Activated CD4-positive, alpha-beta T cell treated with anti-CD3 and anti-CD28 coated beads, Interleukin-2, Interleukin-4, amounts not matched to agents 100 ng/mL and 50 ng/mL, durations not matched to agents 16 hours and 8 hours (primary cell): ENCODE measurements at regions not wholly inside any gene's neighbourhood (a gene's known extent, or its start where the extent isn't known, plus 50 kb on each side); places are given as distances from the start of the nearest gene placed in this dataset.
"Not testable (repeated sequence)": the region's sequence is repeated elsewhere in the genome, so short reads cannot be mapped to it uniquely, and the experiment has no call there.

ENCODE experiments used
- DNase-seq: peaks from one replicate; pipeline ENCODE4 v3.0.0-alpha.2; 2020; ENCODE audit warnings: low spot score

- no peak for DNase-seq
These were observed 863.2 kb downstream of the DIAPH3 start for GRCh38 chr13:59300355-59301173.

GRCh38 chr13:59301174-59301567 lies 862.6 kb downstream of the DIAPH3 start:
- no peak for DNase-seq

DNA sequence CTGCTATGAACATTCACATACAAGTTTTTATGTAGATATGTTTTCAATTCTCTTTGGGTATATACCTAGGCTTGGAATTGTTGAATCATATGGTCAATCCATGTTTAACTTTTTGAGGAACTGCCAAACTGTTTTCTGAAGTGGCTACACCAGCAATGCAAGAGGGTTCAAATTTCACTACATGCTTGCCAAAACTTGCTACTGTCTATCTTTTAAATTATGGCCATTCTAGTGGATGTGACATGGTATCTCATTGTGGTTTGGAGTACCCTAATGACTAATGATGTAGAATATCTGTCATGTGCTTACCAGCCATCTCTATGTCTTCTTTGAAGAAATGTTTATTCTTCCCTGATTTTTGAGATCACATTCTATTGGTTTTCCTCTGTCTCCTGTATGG lies 860.3 kb downstream of the DIAPH3 start:
- no peak for DNase-seq

DNA sequence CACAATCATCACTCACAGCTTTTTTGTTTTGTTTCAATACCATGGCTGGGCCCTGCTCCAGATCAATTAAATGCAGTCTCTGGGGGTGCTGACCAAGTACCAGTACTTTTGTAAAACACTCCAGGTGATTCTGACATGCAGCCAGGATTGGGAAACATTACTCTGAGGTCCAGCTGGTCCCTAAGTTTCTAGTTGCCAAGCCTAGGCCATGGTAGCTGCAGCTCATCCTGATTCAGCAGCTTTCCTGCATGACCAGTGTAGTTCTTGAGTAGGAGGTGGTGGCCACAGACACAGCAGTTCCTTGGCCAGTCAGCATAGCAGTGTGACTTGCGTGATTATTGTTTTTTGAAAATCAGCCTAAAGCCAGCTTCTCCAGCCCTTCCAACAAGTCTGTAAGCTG lies 859.1 kb downstream of the DIAPH3 start:
- no peak for DNase-seq

DNA sequence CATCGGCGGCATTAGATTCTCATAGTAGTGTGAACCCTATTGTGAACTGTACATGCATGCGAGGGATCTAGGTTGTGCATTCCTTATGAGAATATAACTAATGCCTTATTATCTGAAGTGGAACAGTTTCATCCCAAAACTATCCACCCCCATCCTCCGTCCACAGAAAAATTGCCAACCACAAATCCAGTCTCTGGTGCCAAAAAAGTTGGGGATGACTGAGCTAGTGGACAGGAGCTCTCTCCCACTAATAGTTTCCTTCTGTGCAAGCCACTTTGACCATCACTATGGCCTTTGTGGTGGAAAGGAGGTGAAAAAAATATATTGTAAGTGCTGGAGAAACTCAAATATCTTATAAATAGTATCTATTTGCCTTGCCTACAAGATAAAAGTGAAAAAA lies 857.8 kb downstream of the DIAPH3 start:
- DNase-seq, result no peak

DNA sequence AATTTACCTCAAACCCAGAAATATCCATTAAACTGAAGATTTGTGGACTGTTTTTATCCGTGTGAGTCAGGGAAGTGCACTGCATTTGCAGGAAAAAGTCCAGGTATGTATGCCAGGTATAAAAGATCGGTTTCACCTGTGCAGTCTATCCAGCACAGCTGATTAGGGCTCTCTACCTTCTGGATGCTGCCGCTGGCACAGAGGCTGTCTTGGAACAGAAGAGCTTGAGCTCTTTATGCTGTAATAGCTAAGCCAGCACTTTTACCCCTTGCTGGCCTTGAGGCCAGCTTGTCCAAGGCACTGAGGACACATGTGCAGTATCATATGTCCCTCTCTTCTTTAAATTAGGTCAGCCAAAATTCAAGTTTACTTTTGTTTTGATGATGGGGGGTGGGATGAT lies 851.0 kb downstream of the DIAPH3 start:
- no peak for DNase-seq

DNA sequence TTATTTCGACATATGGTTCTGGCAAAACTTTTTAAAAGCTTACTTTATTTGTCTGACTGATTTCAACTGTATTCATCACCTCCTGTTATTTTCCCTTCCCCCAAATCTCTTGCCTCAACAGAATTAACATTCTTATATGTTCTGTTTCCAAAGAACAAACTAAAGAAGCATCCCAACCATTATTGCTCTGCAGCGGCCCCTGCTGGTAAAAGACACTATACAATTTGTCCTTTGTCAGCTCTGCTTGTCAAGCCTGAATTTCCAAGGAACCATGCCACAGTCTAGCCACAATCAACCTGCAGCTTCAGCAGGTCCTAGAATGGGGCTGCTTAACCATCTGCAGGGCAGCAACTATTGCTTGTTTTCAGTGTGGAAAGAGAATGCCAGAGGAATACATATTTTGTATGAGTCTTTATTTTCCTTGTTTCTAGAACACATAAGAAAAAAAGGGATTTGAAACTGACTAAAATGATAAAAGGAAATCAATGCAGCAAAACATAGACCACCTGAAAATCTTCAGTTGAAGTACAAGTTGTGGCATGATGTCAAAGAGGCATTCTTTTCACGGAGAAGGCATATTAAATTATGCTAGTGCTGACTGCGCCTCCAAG lies 845.3 kb downstream of the DIAPH3 start:
- DNase-seq, result peak; percentile 51

DNA sequence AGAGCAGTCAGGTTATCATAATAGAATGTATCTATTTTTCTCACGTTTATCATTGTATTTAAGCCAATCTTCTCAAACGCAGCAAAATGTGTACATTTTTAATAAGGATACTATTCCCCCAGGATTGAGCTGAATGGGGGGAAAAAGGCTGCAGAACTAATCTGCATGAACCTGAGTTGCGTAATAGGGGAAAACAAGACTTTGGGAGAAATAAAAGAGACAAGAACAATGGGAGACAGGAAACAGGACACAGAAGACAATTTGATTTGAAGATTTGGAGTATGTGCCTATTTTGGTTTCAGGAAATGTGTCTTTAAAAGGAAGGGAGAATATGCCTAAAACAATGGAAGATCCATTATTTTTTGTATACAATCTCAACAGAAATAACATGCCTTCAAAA lies 844.5 kb downstream of the DIAPH3 start:
- DNase-seq, result no peak

DNA sequence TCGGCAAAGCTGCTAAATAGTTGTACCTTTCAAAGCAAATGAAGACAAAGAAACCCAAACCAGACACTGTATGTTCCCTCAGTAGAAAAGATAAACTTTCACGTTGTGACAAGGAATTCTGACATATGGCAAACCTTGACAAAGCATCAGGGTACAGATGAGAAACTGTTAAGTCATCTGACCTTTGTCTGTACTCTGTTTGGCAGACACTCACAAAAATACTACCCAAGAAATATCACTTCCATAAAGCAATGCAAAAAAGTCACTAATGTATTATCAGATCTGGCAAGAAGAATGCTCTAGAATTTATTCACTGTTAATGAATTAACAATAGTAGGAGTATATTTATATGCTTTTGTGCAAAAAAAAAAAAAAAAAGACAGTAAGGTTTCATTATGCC lies 843.7 kb downstream of the DIAPH3 start:
- no peak for DNase-seq

- DNase-seq, result not testable (repeated sequence)
These were observed 839.3 kb downstream of the DIAPH3 start for GRCh38 chr13:59324401-59324800.

DNA sequence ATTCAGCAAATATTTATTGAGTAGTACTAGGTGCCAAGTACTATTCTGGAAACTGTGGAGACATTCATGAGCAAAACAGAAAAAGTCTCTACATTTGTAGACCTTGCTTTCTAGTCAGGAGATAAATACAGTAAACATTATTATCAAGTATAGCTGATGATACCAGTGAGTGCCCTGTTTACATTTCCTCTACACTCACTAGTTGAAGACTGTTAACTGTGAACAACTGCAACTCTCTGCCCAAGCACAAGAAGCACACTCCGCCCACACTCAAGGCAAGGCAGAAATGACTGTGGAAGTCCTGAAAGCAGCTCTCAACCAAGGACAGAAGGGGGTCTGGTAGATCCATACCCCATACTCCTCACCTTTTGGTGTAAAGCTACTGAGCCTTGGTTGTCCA lies 837.0 kb downstream of the DIAPH3 start:
- DNase-seq, result no peak

DNA sequence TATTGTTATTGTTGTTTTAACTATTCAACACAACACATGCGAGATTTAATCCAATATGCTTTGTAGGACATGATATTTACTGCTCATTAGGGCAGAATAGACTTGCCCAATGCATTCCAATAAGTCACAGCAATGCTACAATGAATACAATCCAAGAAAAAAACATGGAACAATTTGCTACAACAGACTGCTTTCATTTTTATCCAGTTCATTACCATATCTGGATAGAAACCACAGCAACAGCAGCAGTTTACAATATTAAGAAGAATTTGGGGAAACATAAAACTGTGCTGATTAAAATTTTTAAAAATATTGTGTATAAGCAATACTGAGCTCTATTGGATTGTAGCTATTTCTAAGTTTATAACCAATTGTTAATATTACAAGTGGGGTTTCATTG lies 833.0 kb downstream of the DIAPH3 start:
- no peak for DNase-seq

- DNase-seq, result no peak
These were observed 830.8 kb downstream of the DIAPH3 start for GRCh38 chr13:59332966-59333365.

DNA sequence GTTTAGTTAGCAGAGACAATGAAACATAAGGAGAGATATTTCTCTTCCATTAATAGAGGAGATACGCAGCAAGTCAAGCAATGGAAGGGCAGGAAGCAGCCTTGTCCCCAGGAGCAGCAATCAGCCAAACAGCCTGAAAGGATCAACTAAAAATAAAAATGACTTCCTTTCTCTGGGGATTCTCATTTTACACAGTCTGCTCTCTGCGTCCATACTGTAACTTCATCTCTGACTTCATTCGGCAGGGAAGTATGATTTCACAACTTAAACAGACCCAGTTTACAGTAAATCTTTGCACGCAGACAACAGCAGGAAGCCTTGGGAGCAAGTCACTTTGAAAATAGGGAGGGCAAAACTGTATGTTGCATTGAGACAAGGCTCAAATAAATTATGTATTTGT lies 826.7 kb downstream of the DIAPH3 start:
- no peak for DNase-seq

GRCh38 chr13:59340151-59340550 lies 823.6 kb downstream of the DIAPH3 start:
- no peak for DNase-seq

- DNase-seq, result no peak
These were observed 823.1 kb downstream of the DIAPH3 start for GRCh38 chr13:59340581-59340980.

DNA sequence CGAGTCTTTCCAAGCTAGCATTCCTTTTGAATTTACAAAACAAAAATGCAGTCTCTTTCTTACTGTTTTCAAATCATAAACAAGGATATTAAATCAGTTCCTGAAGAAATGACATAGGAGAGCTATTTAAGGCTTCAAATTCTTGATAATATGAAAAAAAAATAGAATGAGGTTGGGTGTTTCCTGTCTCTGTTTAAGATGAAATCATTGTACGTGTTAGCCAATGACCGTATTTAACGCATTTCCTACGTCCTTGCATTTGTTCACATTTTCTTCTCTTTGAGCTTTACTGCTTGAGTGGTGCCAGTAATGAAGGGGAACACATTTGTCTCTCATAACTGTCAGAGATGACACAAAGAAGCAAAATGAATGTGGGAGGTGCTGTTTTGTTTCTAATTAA lies 821.3 kb downstream of the DIAPH3 start:
- DNase-seq, result no peak

GRCh38 chr13:59343132-59343531 lies 820.6 kb downstream of the DIAPH3 start:
- DNase-seq, result no peak

GRCh38 chr13:59343993-59344822 lies 819.5 kb downstream of the DIAPH3 start:
- DNase-seq, result no peak

GRCh38 chr13:59345311-59345710 lies 818.4 kb downstream of the DIAPH3 start:
- no peak for DNase-seq

GRCh38 chr13:59346999-59347723 lies 816.6 kb downstream of the DIAPH3 start:
- DNase-seq, result no peak

DNA sequence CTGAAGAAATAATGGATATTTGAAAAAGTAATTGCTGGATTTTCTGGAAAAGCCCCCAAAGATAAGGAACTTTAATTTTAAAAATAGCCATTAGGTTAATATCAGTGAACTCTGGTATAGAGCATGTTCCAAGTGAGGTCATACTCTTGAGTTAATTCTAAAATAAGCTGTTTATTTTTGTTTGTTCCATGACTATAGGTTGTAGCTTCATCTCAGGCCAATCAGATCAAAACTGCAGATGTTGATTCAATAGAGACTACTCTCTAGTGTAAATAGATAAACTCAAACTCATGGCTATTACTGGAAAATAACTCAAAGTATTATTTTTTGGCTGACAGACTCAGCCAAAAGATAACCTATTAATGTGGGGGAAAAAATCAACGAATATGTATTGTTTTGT lies 815.1 kb downstream of the DIAPH3 start:
- DNase-seq, result no peak
